GM23338 (cell line): ENCODE measurements at regions not wholly inside any gene's neighbourhood (a gene's known extent, or its start where the extent isn't known, plus 50 kb on each side); places are given as distances from the start of the nearest gene placed in this dataset.

Source experiments
- ATAC-seq: fragments of 200-7000 bp; cut with Tn5 transposase; 3 replicates; pipeline ENCODE4 v1.9.1; 2020
- DNase-seq: peaks from one replicate; pipeline ENCODE4 v3.0.0-alpha.2; 2015; ENCODE audit warnings: low spot score
- H2AFZ ChIP-seq: fragments of 200-600 bp; sonication (generic); 2 replicates; pipeline ENCODE4 v1.8.0; 2016; ENCODE audit warnings: antibody characterized with exemption, mild to moderate bottlenecking, moderate library complexity
- H3F3A ChIP-seq: fragments of 200-600 bp; sonication (generic); replicated peaks from 2 replicates; pipeline ENCODE4 v1.8.0; 2017; ENCODE audit warnings: antibody characterized with exemption, mixed run types, low read depth
- H3K27ac ChIP-seq: fragments of 200-600 bp; sonication (generic); 2 replicates; pipeline ENCODE4 v1.6.1; 2016; ENCODE audit warnings: low read depth
- H3K27me3 ChIP-seq: fragments of 200-600 bp; sonication (generic); 2 replicates; pipeline ENCODE4 v1.8.0; 2016; ENCODE audit warnings: mild to moderate bottlenecking, mixed run types, moderate library complexity; ENCODE audit not compliant: insufficient read depth
- H3K36me3 ChIP-seq: fragments of 200-600 bp; sonication (generic); 2 replicates; pipeline ENCODE4 v1.8.0; 2016; ENCODE audit warnings: mild to moderate bottlenecking; ENCODE audit not compliant: insufficient read depth
- H3K4me1 ChIP-seq: fragments of 200-600 bp; sonication (generic); 2 replicates; pipeline ENCODE4 v1.8.0; 2016; ENCODE audit warnings: mild to moderate bottlenecking, moderate library complexity; ENCODE audit not compliant: insufficient read depth
- H3K4me2 ChIP-seq: fragments of 200-600 bp; sonication (generic); 2 replicates; pipeline ENCODE4 v1.7.1; 2017; ENCODE audit warnings: mixed run types
- H3K4me3 ChIP-seq: fragments of 200-600 bp; sonication (generic); 2 replicates; pipeline ENCODE4 v1.6.1; 2016; ENCODE audit warnings: mixed run types
- H3K79me2 ChIP-seq: fragments of 200-600 bp; sonication (generic); replicated peaks from 2 replicates; pipeline ENCODE4 v1.8.0; 2017; ENCODE audit warnings: mild to moderate bottlenecking; ENCODE audit not compliant: insufficient read depth
- H3K9me2 ChIP-seq: fragments of 200-600 bp; sonication (generic); 2 replicates; pipeline ENCODE4 v1.8.0; 2017; ENCODE audit not compliant: insufficient read depth
- H4K20me1 ChIP-seq: fragments of 200-600 bp; sonication (generic); replicated peaks from 2 replicates; pipeline ENCODE4 v1.8.0; 2017; ENCODE audit warnings: mild to moderate bottlenecking; ENCODE audit not compliant: insufficient read depth
- H3K27ac Mint-ChIP-seq: 2 replicates; pipeline ENCODE4 v1.8.0; 2020; ENCODE audit warnings: inconsistent platforms, mild to moderate bottlenecking, moderate library complexity, mixed read lengths
- H3K27me3 Mint-ChIP-seq: 3 replicates; pipeline ENCODE4 v1.8.0; 2022; ENCODE audit warnings: low read depth, mild to moderate bottlenecking, moderate library complexity, mixed read lengths, inconsistent platforms; ENCODE audit not compliant: insufficient read depth, poor library complexity
- H3K36me3 Mint-ChIP-seq: 3 replicates; pipeline ENCODE4 v1.8.0; 2021; ENCODE audit warnings: low read depth, mild to moderate bottlenecking, inconsistent platforms, moderate library complexity, mixed read lengths
- H3K4me1 Mint-ChIP-seq: 3 replicates; pipeline ENCODE4 v1.8.0; 2020; ENCODE audit warnings: mild to moderate bottlenecking, inconsistent platforms, mixed read lengths
- H3K4me3 Mint-ChIP-seq: 3 replicates; pipeline ENCODE4 v1.8.0; 2021; ENCODE audit warnings: moderate library complexity, mild to moderate bottlenecking, inconsistent platforms, mixed read lengths
- H3K9me3 Mint-ChIP-seq: 3 replicates; pipeline ENCODE4 v1.8.0; 2020; ENCODE audit warnings: moderate library complexity, mild to moderate bottlenecking, inconsistent platforms, mixed read lengths
- REST ChIP-seq: IDR thresholded peaks from one replicate; pipeline ENCODE4 v1.6.1; 2018; ENCODE audit warnings: antibody characterized with exemption; ENCODE audit not compliant: unreplicated experiment
- TF ChIP-seq, protein P1 (sequence below): fragments of 250-450 bp; sonication (Bioruptor Pico); IDR thresholded peaks from 2 replicates; pipeline ENCODE4 v1.5.0; 2020; ENCODE audit warnings: mild to moderate bottlenecking, moderate library complexity

GRCh38 chr1:25028587-25028906 lies 98.5 kb upstream of the RUNX3 start:
- H3K9me3 Mint-ChIP-seq, result no peaks in the 10 kb centered on the region; the same call in 2 of the 3 replicates
- Histone ChIP-seq H3K4me2 (no peak overlapping the region), H2AFZ (no peak overlapping the region), H3F3A (no peaks in the 10 kb centered on the region), H3K27me3 (no peaks in the 10 kb centered on the region), H3K79me2 (no peaks in the 10 kb centered on the region), H3K27ac (no peak overlapping the region), H3K4me1 (peaks cover 10% of the 10 kb centered on the region), H4K20me1 (no peaks in the 10 kb centered on the region), H3K9me2 (no peaks in the 10 kb centered on the region), H3K36me3 (no peaks in the 10 kb centered on the region), H3K4me3 (no peak overlapping the region)
- no peak overlapping the region for H3K4me3 Mint-ChIP-seq
- H3K27me3 Mint-ChIP-seq, result peaks cover 6% of the 10 kb centered on the region
- H3K27ac Mint-ChIP-seq, result no peak overlapping the region
- DNase-seq (no peak), ATAC-seq (no peak)
- peaks cover 13% of the 10 kb centered on the region for H3K4me1 Mint-ChIP-seq
- TF ChIP-seq REST, result no peak
- TF ChIP-seq, protein P1, sequence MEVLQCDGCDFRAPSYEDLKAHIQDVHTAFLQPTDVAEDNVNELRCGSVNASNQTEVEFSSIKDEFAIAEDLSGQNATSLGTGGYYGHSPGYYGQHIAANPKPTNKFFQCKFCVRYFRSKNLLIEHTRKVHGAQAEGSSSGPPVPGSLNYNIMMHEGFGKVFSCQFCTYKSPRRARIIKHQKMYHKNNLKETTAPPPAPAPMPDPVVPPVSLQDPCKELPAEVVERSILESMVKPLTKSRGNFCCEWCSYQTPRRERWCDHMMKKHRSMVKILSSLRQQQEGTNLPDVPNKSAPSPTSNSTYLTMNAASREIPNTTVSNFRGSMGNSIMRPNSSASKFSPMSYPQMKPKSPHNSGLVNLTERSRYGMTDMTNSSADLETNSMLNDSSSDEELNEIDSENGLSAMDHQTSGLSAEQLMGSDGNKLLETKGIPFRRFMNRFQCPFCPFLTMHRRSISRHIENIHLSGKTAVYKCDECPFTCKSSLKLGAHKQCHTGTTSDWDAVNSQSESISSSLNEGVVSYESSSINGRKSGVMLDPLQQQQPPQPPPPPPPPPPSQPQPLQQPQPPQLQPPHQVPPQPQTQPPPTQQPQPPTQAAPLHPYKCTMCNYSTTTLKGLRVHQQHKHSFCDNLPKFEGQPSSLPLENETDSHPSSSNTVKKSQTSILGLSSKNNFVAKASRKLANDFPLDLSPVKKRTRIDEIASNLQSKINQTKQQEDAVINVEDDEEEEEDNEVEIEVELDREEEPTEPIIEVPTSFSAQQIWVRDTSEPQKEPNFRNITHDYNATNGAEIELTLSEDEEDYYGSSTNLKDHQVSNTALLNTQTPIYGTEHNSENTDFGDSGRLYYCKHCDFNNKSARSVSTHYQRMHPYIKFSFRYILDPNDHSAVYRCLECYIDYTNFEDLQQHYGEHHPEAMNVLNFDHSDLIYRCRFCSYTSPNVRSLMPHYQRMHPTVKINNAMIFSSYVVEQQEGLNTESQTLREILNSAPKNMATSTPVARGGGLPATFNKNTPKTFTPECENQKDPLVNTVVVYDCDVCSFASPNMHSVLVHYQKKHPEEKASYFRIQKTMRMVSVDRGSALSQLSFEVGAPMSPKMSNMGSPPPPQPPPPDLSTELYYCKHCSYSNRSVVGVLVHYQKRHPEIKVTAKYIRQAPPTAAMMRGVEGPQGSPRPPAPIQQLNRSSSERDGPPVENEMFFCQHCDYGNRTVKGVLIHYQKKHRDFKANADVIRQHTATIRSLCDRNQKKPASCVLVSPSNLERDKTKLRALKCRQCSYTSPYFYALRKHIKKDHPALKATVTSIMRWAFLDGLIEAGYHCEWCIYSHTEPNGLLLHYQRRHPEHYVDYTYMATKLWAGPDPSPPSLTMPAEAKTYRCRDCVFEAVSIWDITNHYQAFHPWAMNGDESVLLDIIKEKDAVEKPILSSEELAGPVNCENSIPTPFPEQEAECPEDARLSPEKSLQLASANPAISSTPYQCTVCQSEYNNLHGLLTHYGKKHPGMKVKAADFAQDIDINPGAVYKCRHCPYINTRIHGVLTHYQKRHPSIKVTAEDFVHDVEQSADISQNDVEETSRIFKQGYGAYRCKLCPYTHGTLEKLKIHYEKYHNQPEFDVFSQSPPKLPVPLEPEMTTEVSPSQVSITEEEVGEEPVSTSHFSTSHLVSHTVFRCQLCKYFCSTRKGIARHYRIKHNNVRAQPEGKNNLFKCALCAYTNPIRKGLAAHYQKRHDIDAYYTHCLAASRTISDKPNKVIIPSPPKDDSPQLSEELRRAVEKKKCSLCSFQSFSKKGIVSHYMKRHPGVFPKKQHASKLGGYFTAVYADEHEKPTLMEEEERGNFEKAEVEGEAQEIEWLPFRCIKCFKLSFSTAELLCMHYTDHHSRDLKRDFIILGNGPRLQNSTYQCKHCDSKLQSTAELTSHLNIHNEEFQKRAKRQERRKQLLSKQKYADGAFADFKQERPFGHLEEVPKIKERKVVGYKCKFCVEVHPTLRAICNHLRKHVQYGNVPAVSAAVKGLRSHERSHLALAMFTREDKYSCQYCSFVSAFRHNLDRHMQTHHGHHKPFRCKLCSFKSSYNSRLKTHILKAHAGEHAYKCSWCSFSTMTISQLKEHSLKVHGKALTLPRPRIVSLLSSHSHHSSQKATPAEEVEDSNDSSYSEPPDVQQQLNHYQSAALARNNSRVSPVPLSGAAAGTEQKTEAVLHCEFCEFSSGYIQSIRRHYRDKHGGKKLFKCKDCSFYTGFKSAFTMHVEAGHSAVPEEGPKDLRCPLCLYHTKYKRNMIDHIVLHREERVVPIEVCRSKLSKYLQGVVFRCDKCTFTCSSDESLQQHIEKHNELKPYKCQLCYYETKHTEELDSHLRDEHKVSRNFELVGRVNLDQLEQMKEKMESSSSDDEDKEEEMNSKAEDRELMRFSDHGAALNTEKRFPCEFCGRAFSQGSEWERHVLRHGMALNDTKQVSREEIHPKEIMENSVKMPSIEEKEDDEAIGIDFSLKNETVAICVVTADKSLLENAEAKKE, result no peak
- H3K36me3 Mint-ChIP-seq, result peaks cover 3% of the 10 kb centered on the region; the same call in 2 of the 3 replicates
